Activated T-helper 2 cell treated with anti-CD3 and anti-CD28 coated beads, Interferon-gamma antibody, Interleukin-2, Interleukin-4, amounts not matched to agents 10 μg/mL and 5 μg/mL and 100 μg/mL, durations not matched to agents 14 hours and 24 hours and 36 hours (primary cell): ENCODE measurements at regions not wholly inside any gene's neighbourhood (a gene's known extent, or its start where the extent isn't known, plus 50 kb on each side); places are given as distances from the start of the nearest gene placed in this dataset.
"Not testable (repeated sequence)": the region's sequence is repeated elsewhere in the genome, so short reads cannot be mapped to it uniquely, and the experiment has no call there.

Experiments
- DNase-seq: peaks from one replicate; pipeline ENCODE4 v3.0.0; 2021; ENCODE audit warnings: low spot score
- H3K27ac Mint-ChIP-seq: one replicate; pipeline ENCODE4 v1.8.0; 2021; ENCODE audit warnings: mixed read lengths
- H3K27me3 Mint-ChIP-seq: one replicate; pipeline ENCODE4 v1.8.0; 2021; ENCODE audit warnings: low read depth, mixed read lengths
- H3K36me3 Mint-ChIP-seq: one replicate; pipeline ENCODE4 v1.8.0; 2021; ENCODE audit warnings: low read depth, mixed read lengths
- H3K4me1 Mint-ChIP-seq: one replicate; pipeline ENCODE4 v1.8.0; 2021; ENCODE audit warnings: low read depth, mixed read lengths
- H3K4me3 Mint-ChIP-seq: one replicate; pipeline ENCODE4 v1.8.0; 2021; ENCODE audit warnings: low read depth, mild to moderate bottlenecking, moderate library complexity, mixed read lengths
- H3K9me3 Mint-ChIP-seq: one replicate; pipeline ENCODE4 v1.8.0; 2021; ENCODE audit warnings: mixed read lengths
- intact Hi-C: fragments of 100-400 bp; cut with micrococcal nuclease; formaldehyde crosslinking; loops from one replicate; pipeline ENCODE4 v1.15.1; 2023

- no peaks in the 10 kb centered on the region for H3K9me3 Mint-ChIP-seq
- H3K4me3 Mint-ChIP-seq, result no peak overlapping the region
- intact Hi-C loops, result no loop called here
- no peak overlapping the region for H3K27ac Mint-ChIP-seq
- H3K27me3 Mint-ChIP-seq, result peaks cover 37% of the 10 kb centered on the region
- no peak for DNase-seq
- no peaks in the 10 kb centered on the region for H3K4me1 Mint-ChIP-seq
- H3K36me3 Mint-ChIP-seq, result no peaks in the 10 kb centered on the region
Observed at GRCh38 chr12:105444653-105445102, 114.2 kb downstream of the C12orf75 start.

GRCh38 chr12:105445249-105445648 lies 114.8 kb downstream of the C12orf75 start:
- no peak overlapping the region for H3K27ac Mint-ChIP-seq
- no peak for DNase-seq
- no peaks in the 10 kb centered on the region for H3K9me3 Mint-ChIP-seq
- no peak overlapping the region for H3K4me3 Mint-ChIP-seq
- peaks cover 32% of the 10 kb centered on the region for H3K27me3 Mint-ChIP-seq
- H3K36me3 Mint-ChIP-seq, result no peaks in the 10 kb centered on the region
- no peaks in the 10 kb centered on the region for H3K4me1 Mint-ChIP-seq
- intact Hi-C loops, result no loop called here

GRCh38 chr12:105445649-105446048 lies 115.2 kb downstream of the C12orf75 start:
- no peak overlapping the region for H3K4me3 Mint-ChIP-seq
- H3K4me1 Mint-ChIP-seq, result no peaks in the 10 kb centered on the region
- H3K27me3 Mint-ChIP-seq, result peaks cover 30% of the 10 kb centered on the region
- H3K9me3 Mint-ChIP-seq, result no peaks in the 10 kb centered on the region
- H3K36me3 Mint-ChIP-seq, result no peaks in the 10 kb centered on the region
- no peak overlapping the region for H3K27ac Mint-ChIP-seq
- intact Hi-C loops, result no loop called here
- DNase-seq, result no peak

- H3K36me3 Mint-ChIP-seq, H3K4me3 Mint-ChIP-seq, DNase-seq, H3K9me3 Mint-ChIP-seq, intact Hi-C loops, H3K27ac Mint-ChIP-seq, H3K4me1 Mint-ChIP-seq: not testable (repeated sequence)
- H3K27me3 Mint-ChIP-seq, result peaks cover 33% of the 10 kb centered on the region
Observed at GRCh38 chr12:105446460-105446859, 116.0 kb downstream of the C12orf75 start.

- peaks cover 19% of the 10 kb centered on the region for H3K27me3 Mint-ChIP-seq
- no peak overlapping the region for H3K27ac Mint-ChIP-seq
- no peak for DNase-seq
- intact Hi-C loops, result no loop called here
- H3K4me3 Mint-ChIP-seq, result no peak overlapping the region
- H3K9me3 Mint-ChIP-seq, result no peaks in the 10 kb centered on the region
- H3K4me1 Mint-ChIP-seq, result no peaks in the 10 kb centered on the region
- no peaks in the 10 kb centered on the region for H3K36me3 Mint-ChIP-seq
Observed at GRCh38 chr12:105449431-105449830, 118.9 kb downstream of the C12orf75 start.

GRCh38 chr12:105451211-105451610 lies 120.7 kb downstream of the C12orf75 start:
- Mint-ChIP-seq H3K9me3 (no peaks in the 10 kb centered on the region), H3K4me1 (no peaks in the 10 kb centered on the region), H3K36me3 (no peaks in the 10 kb centered on the region), H3K27ac (no peak overlapping the region), H3K27me3 (peaks cover 15% of the 10 kb centered on the region), H3K4me3 (no peak overlapping the region)
- intact Hi-C loops, result no loop called here
- DNase-seq, result no peak

GRCh38 chr12:105451798-105452197 lies 121.3 kb downstream of the C12orf75 start:
- Mint-ChIP-seq H3K27ac (no peak overlapping the region), H3K4me1 (no peaks in the 10 kb centered on the region), H3K9me3 (no peaks in the 10 kb centered on the region), H3K4me3 (no peak overlapping the region), H3K27me3 (peaks cover 17% of the 10 kb centered on the region), H3K36me3 (no peaks in the 10 kb centered on the region)
- no peak for DNase-seq
- intact Hi-C loops, result no loop called here

- Mint-ChIP-seq H3K4me3 (no peak overlapping the region), H3K36me3 (no peaks in the 10 kb centered on the region), H3K4me1 (no peaks in the 10 kb centered on the region), H3K9me3 (no peaks in the 10 kb centered on the region), H3K27ac (no peak overlapping the region), H3K27me3 (peaks cover 15% of the 10 kb centered on the region)
- DNase-seq, result no peak
- intact Hi-C loops, result no loop called here
Observed at GRCh38 chr12:105453316-105453715, 122.8 kb downstream of the C12orf75 start.

GRCh38 chr12:105454688-105455087 lies 124.2 kb downstream of the C12orf75 start:
- Mint-ChIP-seq H3K27ac (no peak overlapping the region), H3K4me3 (no peak overlapping the region), H3K27me3 (peaks cover 19% of the 10 kb centered on the region), H3K4me1 (no peaks in the 10 kb centered on the region), H3K9me3 (no peaks in the 10 kb centered on the region), H3K36me3 (no peaks in the 10 kb centered on the region)
- no peak for DNase-seq
- intact Hi-C loops, result no loop called here

- H3K36me3 Mint-ChIP-seq, result no peaks in the 10 kb centered on the region
- no peaks in the 10 kb centered on the region for H3K4me1 Mint-ChIP-seq
- no peak for DNase-seq
- peaks cover 19% of the 10 kb centered on the region for H3K27me3 Mint-ChIP-seq
- intact Hi-C loops, result no loop called here
- no peak overlapping the region for H3K4me3 Mint-ChIP-seq
- no peak overlapping the region for H3K27ac Mint-ChIP-seq
- H3K9me3 Mint-ChIP-seq, result no peaks in the 10 kb centered on the region
Observed at GRCh38 chr12:105455261-105455660, 124.8 kb downstream of the C12orf75 start.

- Mint-ChIP-seq H3K4me1 (no peaks in the 10 kb centered on the region), H3K36me3 (no peaks in the 10 kb centered on the region), H3K27me3 (peaks cover 18% of the 10 kb centered on the region), H3K9me3 (no peaks in the 10 kb centered on the region), H3K4me3 (no peak overlapping the region), H3K27ac (no peak overlapping the region)
- intact Hi-C loops, result no loop called here
- DNase-seq, result no peak
Observed at GRCh38 chr12:105457026-105457425, 126.5 kb downstream of the C12orf75 start.

- no peaks in the 10 kb centered on the region for H3K4me1 Mint-ChIP-seq
- peaks cover 20% of the 10 kb centered on the region for H3K27me3 Mint-ChIP-seq
- no peak for DNase-seq
- no peaks in the 10 kb centered on the region for H3K9me3 Mint-ChIP-seq
- H3K4me3 Mint-ChIP-seq, result no peak overlapping the region
- H3K27ac Mint-ChIP-seq, result no peak overlapping the region
- intact Hi-C loops, result no loop called here
- no peaks in the 10 kb centered on the region for H3K36me3 Mint-ChIP-seq
Observed at GRCh38 chr12:105459760-105460330, 129.4 kb downstream of the C12orf75 start.

- Mint-ChIP-seq H3K27me3 (peaks cover 20% of the 10 kb centered on the region), H3K36me3 (no peaks in the 10 kb centered on the region), H3K4me3 (no peak overlapping the region), H3K4me1 (no peaks in the 10 kb centered on the region), H3K27ac (no peak overlapping the region), H3K9me3 (no peaks in the 10 kb centered on the region)
- DNase-seq, result no peak
- intact Hi-C loops, result no loop called here
Observed at GRCh38 chr12:105461271-105461943, 130.9 kb downstream of the C12orf75 start.
